OCI-LY7 (cell line): ENCODE measurements at regions not wholly inside any gene's neighbourhood (a gene's known extent, or its start where the extent isn't known, plus 50 kb on each side); places are given as distances from the start of the nearest gene placed in this dataset.

Experiments
- BruUV-seq: library from RNA; stranded (reverse); fragments of 400-500 nt; replicated peaks from 2 replicates; lab custom pipeline; 2021; lab: Mats Ljungman, UMichigan
- CTCF ChIA-PET: fragments of 300-600 bp; sonication (Branson Sonifier 250); formaldehyde crosslinking; loops from one replicate; lab custom pipeline; 2022; ENCODE audit warnings: antibody characterized with exemption; ENCODE audit not compliant: unreplicated experiment; lab: Charles Lee
- POLR2A ChIA-PET: fragments of 300-600 bp; sonication (Branson Sonifier 250); formaldehyde crosslinking; loops from one replicate; lab custom pipeline; 2022; ENCODE audit warnings: antibody characterized with exemption; lab: Charles Lee
- DNase-seq: peaks from one replicate; pipeline ENCODE4 v3.0.0-alpha.2; 2015; ENCODE audit warnings: low spot score
- H2AFZ ChIP-seq: fragments of 200-600 bp; sonication (generic), shearing (Covaris generic); 2 replicates; pipeline ENCODE4 v1.6.1; 2014; ENCODE audit warnings: mild to moderate bottlenecking, antibody characterized with exemption, low read length, moderate library complexity
- H3K27ac ChIP-seq: fragments of 200-600 bp; sonication (generic); 2 replicates; pipeline ENCODE4 v1.5.1; 2014; ENCODE audit warnings: mixed run types, low read depth, mild to moderate bottlenecking, moderate library complexity, low read length, inconsistent platforms; ENCODE audit not compliant: poor library complexity, severe bottlenecking
- H3K36me3 ChIP-seq: fragments of 200-600 bp; sonication (generic); 2 replicates; pipeline ENCODE4 v1.6.1; 2014; ENCODE audit warnings: mild to moderate bottlenecking, antibody characterized with exemption, low read length, moderate library complexity, mixed read lengths; ENCODE audit not compliant: insufficient read depth
- H3K4me1 ChIP-seq: fragments of 200-600 bp; sonication (generic); 2 replicates; pipeline ENCODE4 v1.5.1; 2014; ENCODE audit warnings: mild to moderate bottlenecking, low read length; ENCODE audit not compliant: insufficient read depth, poor library complexity, severe bottlenecking
- H3K4me2 ChIP-seq: fragments of 200-600 bp; sonication (generic); 2 replicates; pipeline ENCODE4 v1.6.1; 2014; ENCODE audit warnings: mild to moderate bottlenecking, low read length
- H3K4me3 ChIP-seq: fragments of 200-600 bp; sonication (generic); 2 replicates; pipeline ENCODE4 v1.5.1; 2014; ENCODE audit warnings: mild to moderate bottlenecking, low read depth, low read length; ENCODE audit not compliant: poor library complexity, severe bottlenecking
- H3K79me2 ChIP-seq: fragments of 200-600 bp; sonication (generic); 2 replicates; pipeline ENCODE4 v1.6.1; 2016; ENCODE audit warnings: low read depth, mild to moderate bottlenecking, low read length, moderate library complexity, mixed read lengths; ENCODE audit not compliant: insufficient read depth
- H3K9me2 ChIP-seq: fragments of 200-600 bp; sonication (generic); 2 replicates; pipeline ENCODE4 v1.6.1; 2016; ENCODE audit warnings: mild to moderate bottlenecking, low read length, mixed read lengths; ENCODE audit not compliant: insufficient read depth
- H3K9me3 ChIP-seq: fragments of 200-600 bp; sonication (generic); 2 replicates; pipeline ENCODE4 v1.6.1; 2014; ENCODE audit warnings: mild to moderate bottlenecking, mixed run types, low read length, mixed read lengths
- H4K20me1 ChIP-seq: fragments of 200-600 bp; sonication (generic); 2 replicates; pipeline ENCODE4 v1.6.1; 2014; ENCODE audit warnings: mild to moderate bottlenecking, antibody characterized with exemption, low read length, moderate library complexity, mixed read lengths; ENCODE audit not compliant: insufficient read depth
- EZH2phosphoT487 ChIP-seq: fragments of 200-600 bp; sonication (generic); IDR thresholded peaks from 2 replicates; pipeline ENCODE4 v1.6.1; 2018; ENCODE audit warnings: low read depth, borderline replicate concordance, mild to moderate bottlenecking, mixed run types, antibody characterized with exemption, low read length, moderate library complexity, mixed read lengths
- intact Hi-C: fragments of 100-400 bp; cut with micrococcal nuclease; formaldehyde crosslinking; loops from one replicate; pipeline ENCODE4 v1.10.0; 2022; ENCODE audit not compliant: unreplicated experiment
- TF ChIP-seq, protein P1 (sequence below): fragments of 200-600 bp; sonication (generic); conservative IDR thresholded peaks from 2 replicates; pipeline ENCODE4 v1.5.1; 2014; ENCODE audit warnings: mild to moderate bottlenecking, antibody characterized with exemption, low read length, moderate library complexity, mixed read lengths

DNA sequence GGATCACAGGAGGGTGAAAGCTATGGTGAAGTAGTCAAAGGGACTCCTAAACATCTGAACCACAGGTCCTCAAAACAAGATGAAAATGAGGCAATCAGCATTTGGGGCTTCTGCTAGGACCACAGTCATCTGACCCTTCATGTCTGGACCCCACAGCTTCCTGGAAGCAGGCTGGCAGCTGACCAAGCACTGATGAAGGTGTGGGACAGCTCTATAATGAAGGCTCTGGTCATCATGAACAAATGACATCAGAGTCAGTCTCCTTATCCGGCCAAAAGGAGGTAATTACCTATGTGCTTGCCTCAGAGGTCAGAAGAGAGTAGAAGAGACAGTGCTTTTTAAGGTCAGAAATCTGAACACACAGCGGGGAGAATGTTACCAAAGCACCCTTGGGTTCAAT lies 101.2 kb upstream of the GNAO1 start:
- H3K4me2 ChIP-seq, result no peak overlapping the region
- H3K36me3 ChIP-seq, result no peaks in the 10 kb centered on the region
- ChIA-PET CTCF (no interaction called here), POLR2A (no interaction called here)
- H3K4me1 ChIP-seq, result no peaks in the 10 kb centered on the region
- intact Hi-C loops, result no loop called here
- no peaks in the 10 kb centered on the region for H4K20me1 ChIP-seq
- no TSS peak for BruUV-seq
- H3K9me2 ChIP-seq, result no peaks in the 10 kb centered on the region
- no peak overlapping the region for H3K4me3 ChIP-seq
- H3K9me3 ChIP-seq, result no peaks in the 10 kb centered on the region
- DNase-seq, result no peak
- H3K79me2 ChIP-seq, result no peaks in the 10 kb centered on the region
- no peak for TF ChIP-seq EZH2phosphoT487
- TF ChIP-seq, protein P1, sequence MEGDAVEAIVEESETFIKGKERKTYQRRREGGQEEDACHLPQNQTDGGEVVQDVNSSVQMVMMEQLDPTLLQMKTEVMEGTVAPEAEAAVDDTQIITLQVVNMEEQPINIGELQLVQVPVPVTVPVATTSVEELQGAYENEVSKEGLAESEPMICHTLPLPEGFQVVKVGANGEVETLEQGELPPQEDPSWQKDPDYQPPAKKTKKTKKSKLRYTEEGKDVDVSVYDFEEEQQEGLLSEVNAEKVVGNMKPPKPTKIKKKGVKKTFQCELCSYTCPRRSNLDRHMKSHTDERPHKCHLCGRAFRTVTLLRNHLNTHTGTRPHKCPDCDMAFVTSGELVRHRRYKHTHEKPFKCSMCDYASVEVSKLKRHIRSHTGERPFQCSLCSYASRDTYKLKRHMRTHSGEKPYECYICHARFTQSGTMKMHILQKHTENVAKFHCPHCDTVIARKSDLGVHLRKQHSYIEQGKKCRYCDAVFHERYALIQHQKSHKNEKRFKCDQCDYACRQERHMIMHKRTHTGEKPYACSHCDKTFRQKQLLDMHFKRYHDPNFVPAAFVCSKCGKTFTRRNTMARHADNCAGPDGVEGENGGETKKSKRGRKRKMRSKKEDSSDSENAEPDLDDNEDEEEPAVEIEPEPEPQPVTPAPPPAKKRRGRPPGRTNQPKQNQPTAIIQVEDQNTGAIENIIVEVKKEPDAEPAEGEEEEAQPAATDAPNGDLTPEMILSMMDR, result no peak
- H3K27ac ChIP-seq, result no peak overlapping the region
- no peak overlapping the region for H2AFZ ChIP-seq

DNA sequence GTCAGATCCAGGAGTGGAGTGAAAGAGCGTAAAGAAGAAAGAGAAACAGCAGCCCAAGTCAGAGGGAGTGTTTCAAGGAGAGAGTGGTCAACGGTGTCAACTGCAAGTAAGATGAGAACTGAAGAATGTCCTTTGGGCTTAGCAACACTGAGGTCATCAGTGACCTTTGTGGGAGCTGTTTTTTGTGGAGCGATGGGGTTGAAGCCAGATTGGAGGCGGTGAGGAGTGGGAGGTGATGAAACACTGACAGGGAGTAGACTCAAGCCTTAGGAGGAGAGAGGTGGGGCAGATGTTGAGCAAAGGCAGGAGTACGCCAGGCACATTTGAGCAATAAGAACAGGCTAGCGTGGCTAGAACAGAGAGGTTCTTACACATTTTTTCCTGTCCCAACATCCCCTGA lies 103.7 kb upstream of the GNAO1 start:
- no peak overlapping the region for H3K4me3 ChIP-seq
- H3K9me2 ChIP-seq, result no peaks in the 10 kb centered on the region
- no TSS peak for BruUV-seq
- H3K27ac ChIP-seq, result no peak overlapping the region
- TF ChIP-seq EZH2phosphoT487, result no peak
- ChIA-PET CTCF (no interaction called here), POLR2A (no interaction called here)
- H3K4me1 ChIP-seq, result no peaks in the 10 kb centered on the region
- DNase-seq, result no peak
- no peaks in the 10 kb centered on the region for H3K79me2 ChIP-seq
- H3K4me2 ChIP-seq, result no peak overlapping the region
- H4K20me1 ChIP-seq, result no peaks in the 10 kb centered on the region
- intact Hi-C loops, result no loop called here
- H3K9me3 ChIP-seq, result no peaks in the 10 kb centered on the region
- no peaks in the 10 kb centered on the region for H3K36me3 ChIP-seq
- H2AFZ ChIP-seq, result no peak overlapping the region

DNA sequence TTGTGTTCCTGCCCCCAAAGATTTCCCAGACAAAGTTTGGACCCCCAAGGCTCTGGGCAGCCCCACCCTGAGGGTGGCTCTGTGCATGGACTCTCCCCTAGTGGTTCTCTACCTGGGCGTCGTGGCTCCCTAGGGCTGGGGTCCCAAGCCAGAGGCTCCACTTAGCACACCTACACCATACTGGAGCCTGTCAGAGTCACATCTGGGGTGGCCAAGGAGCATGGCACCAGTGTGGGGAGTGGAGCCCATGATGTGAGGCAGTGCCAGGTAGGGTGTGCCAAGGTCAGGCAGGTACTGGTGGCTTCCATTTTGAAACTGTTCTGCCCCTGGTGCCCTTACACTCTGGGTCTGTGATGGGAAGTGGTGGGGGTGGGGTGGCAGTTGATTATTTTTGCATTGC lies 109.9 kb upstream of the GNAO1 start:
- Histone ChIP-seq H3K9me2 (no peaks in the 10 kb centered on the region), H4K20me1 (no peaks in the 10 kb centered on the region), H3K36me3 (no peaks in the 10 kb centered on the region), H3K9me3 (no peaks in the 10 kb centered on the region), H3K79me2 (no peaks in the 10 kb centered on the region), H2AFZ (no peak overlapping the region), H3K4me1 (no peaks in the 10 kb centered on the region), H3K4me3 (no peak overlapping the region), H3K4me2 (no peak overlapping the region), H3K27ac (no peak overlapping the region)
- ChIA-PET POLR2A (no interaction called here), CTCF (no interaction called here)
- DNase-seq, result no peak
- intact Hi-C loops, result no loop called here
- no TSS peak for BruUV-seq
- TF ChIP-seq, protein P1, result no peak
- no peak for TF ChIP-seq EZH2phosphoT487
